HG02763 (cell line): ENCODE measurements at regions not wholly inside any gene's neighbourhood (a gene's known extent, or its start where the extent isn't known, plus 50 kb on each side); places are given as distances from the start of the nearest gene placed in this dataset.
"Not testable (repeated sequence)": the region's sequence is repeated elsewhere in the genome, so short reads cannot be mapped to it uniquely, and the experiment has no call there.

ENCODE experiments used
- ATAC-seq: cut with Tn5 transposase; IDR thresholded peaks from one replicate; pipeline ENCODE4 v1.9.1; 2021; ENCODE audit warnings: mild to moderate bottlenecking, moderate library complexity; ENCODE audit not compliant: unreplicated experiment

- ATAC-seq, result no peak
Observed at GRCh38 chrX:112377481-112377880, 294.9 kb upstream of the TRPC5 start.

- no peak for ATAC-seq
Observed at GRCh38 chrX:112368371-112368770, 285.8 kb upstream of the TRPC5 start.

- no peak for ATAC-seq
Observed at GRCh38 chrX:112367065-112367464, 284.5 kb upstream of the TRPC5 start.

- ATAC-seq, result no peak
Observed at GRCh38 chrX:112359906-112360305, 277.3 kb upstream of the TRPC5 start.

- ATAC-seq, result no peak
Observed at GRCh38 chrX:112355931-112356330, 273.4 kb upstream of the TRPC5 start.

- no peak for ATAC-seq
Observed at GRCh38 chrX:112341598-112341997, 259.0 kb upstream of the TRPC5 start.

GRCh38 chrX:112313201-112313600 lies 230.6 kb upstream of the TRPC5 start:
- ATAC-seq, result no peak

- no peak for ATAC-seq
Observed at GRCh38 chrX:112306027-112306426, 223.5 kb upstream of the TRPC5 start.

- ATAC-seq, result no peak
Observed at GRCh38 chrX:112279940-112280339, 197.4 kb upstream of the TRPC5 start.

GRCh38 chrX:112270991-112271390 lies 188.4 kb upstream of the TRPC5 start:
- no peak for ATAC-seq

GRCh38 chrX:112266136-112266535 lies 183.6 kb upstream of the TRPC5 start:
- ATAC-seq, result no peak

- ATAC-seq, result no peak
Observed at GRCh38 chrX:112259375-112259774, 176.8 kb upstream of the TRPC5 start.

- ATAC-seq, result no peak
Observed at GRCh38 chrX:112254896-112255295, 172.3 kb upstream of the TRPC5 start.

GRCh38 chrX:112247714-112248113 lies 165.1 kb upstream of the TRPC5 start:
- no peak for ATAC-seq

- no peak for ATAC-seq
Observed at GRCh38 chrX:112235547-112235946, 153.0 kb upstream of the TRPC5 start.

- peak; percentile 54 for ATAC-seq
Observed at GRCh38 chrX:112233164-112233563, 150.6 kb upstream of the TRPC5 start.

- not testable (repeated sequence) for ATAC-seq
Observed at GRCh38 chrX:112226795-112227194, 144.2 kb upstream of the TRPC5 start.

GRCh38 chrX:112223391-112223790 lies 140.8 kb upstream of the TRPC5 start:
- ATAC-seq, result no peak

GRCh38 chrX:112218388-112218787 lies 135.8 kb upstream of the TRPC5 start:
- no peak for ATAC-seq

GRCh38 chrX:112211459-112211858 lies 128.9 kb upstream of the TRPC5 start:
- ATAC-seq, result no peak

- no peak for ATAC-seq
Observed at GRCh38 chrX:112197840-112198239, 115.3 kb upstream of the TRPC5 start.

GRCh38 chrX:112190646-112191045 lies 108.1 kb upstream of the TRPC5 start:
- no peak for ATAC-seq

- ATAC-seq, result not testable (repeated sequence)
Observed at GRCh38 chrX:112181361-112181760, 98.8 kb upstream of the TRPC5 start.

GRCh38 chrX:112164420-112164819 lies 81.8 kb upstream of the TRPC5 start:
- no peak for ATAC-seq
